Osteocyte (in vitro differentiated cells): ENCODE measurements at regions not wholly inside any gene's neighbourhood (a gene's known extent, or its start where the extent isn't known, plus 50 kb on each side); places are given as distances from the start of the nearest gene placed in this dataset.
"Not testable (repeated sequence)": the region's sequence is repeated elsewhere in the genome, so short reads cannot be mapped to it uniquely, and the experiment has no call there.

Source experiments
- DNase-seq: peaks from one replicate; pipeline ENCODE4 v3.0.0; 2021; ENCODE audit warnings: mixed read lengths; ENCODE audit not compliant: unreplicated experiment; ENCODE audit errors: extremely low spot score
- H3K27ac Mint-ChIP-seq: one replicate; pipeline ENCODE4 v1.8.0; 2021; ENCODE audit warnings: mild to moderate bottlenecking, mixed read lengths; ENCODE audit not compliant: unreplicated experiment
- H3K27me3 Mint-ChIP-seq: one replicate; pipeline ENCODE4 v1.8.0; 2021; ENCODE audit warnings: mixed read lengths; ENCODE audit not compliant: unreplicated experiment
- H3K36me3 Mint-ChIP-seq: one replicate; pipeline ENCODE4 v1.8.0; 2021; ENCODE audit warnings: mixed read lengths; ENCODE audit not compliant: unreplicated experiment
- H3K4me1 Mint-ChIP-seq: one replicate; pipeline ENCODE4 v1.8.0; 2021; ENCODE audit warnings: mixed read lengths; ENCODE audit not compliant: unreplicated experiment
- H3K4me3 Mint-ChIP-seq: one replicate; pipeline ENCODE4 v1.8.0; 2021; ENCODE audit warnings: mild to moderate bottlenecking, moderate library complexity, mixed read lengths; ENCODE audit not compliant: unreplicated experiment
- H3K9me3 Mint-ChIP-seq: one replicate; pipeline ENCODE4 v1.8.0; 2021; ENCODE audit warnings: mixed read lengths; ENCODE audit not compliant: unreplicated experiment
- CTCF ChIP-seq: fragments of 200-600 bp; sonication (generic); IDR thresholded peaks from 2 replicates; pipeline ENCODE4 v1.5.0; 2021; ENCODE audit warnings: antibody characterized with exemption, mild to moderate bottlenecking, moderate library complexity

GRCh38 chr17:28266926-28267719, 51.9 kb upstream of the TMEM97 start:
- H3K27me3 Mint-ChIP-seq = not testable (repeated sequence)

DNA sequence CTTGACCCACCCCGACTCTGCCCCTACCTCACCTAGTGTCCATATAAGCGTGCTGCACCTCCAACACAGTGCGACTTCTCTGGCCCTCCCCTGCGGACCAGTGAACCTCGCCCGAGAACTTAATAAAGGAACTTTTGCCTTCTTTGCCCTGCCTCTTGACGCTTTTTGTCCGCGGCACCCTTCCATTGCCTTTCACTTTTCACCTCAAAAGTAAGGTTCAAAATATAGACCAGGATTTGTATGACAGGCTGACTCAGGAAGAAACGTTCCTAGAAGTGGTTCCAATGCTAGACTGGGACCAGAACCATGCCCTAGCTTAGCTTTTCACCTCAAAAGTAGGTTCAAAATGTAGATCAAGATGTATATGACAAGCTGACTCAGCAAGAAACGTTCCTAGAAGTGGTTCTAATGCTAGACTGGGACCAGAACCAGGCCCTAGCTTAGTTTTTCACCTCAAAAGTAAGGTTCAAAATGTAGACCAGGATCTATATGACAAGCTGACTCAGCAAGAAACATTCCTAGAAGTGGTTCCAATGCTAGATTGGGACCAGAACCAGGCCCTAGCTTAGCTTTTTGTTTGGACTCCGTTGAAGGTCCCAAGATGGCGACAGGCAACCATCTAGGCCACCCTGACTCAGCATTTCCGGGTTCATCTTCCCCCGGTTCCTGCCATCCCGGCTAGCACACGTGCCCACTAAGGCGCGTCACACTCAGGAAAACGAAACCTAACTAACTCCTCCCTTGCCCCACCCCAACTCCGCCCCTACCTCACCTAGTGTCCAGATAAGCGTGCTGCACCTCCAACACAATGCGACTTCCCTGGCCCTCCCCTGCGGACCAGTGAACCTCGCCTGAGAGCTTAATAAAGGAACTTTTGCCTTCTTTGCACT, 51.0 kb upstream of the TMEM97 start:
- Mint-ChIP-seq H3K4me1 (peaks cover 6% of the 10 kb centered on the region), H3K27me3 (no peaks in the 10 kb centered on the region), H3K4me3 (no peak overlapping the region), H3K9me3 (peaks cover 12% of the 10 kb centered on the region), H3K36me3 (no peaks in the 10 kb centered on the region), H3K27ac (no peak overlapping the region)
- DNase-seq = no peak
- no peak for TF ChIP-seq CTCF

More at GRCh38 chr17:28266926-28267719, 51.9 kb upstream of the TMEM97 start:
- H3K36me3 Mint-ChIP-seq, DNase-seq, H3K4me3 Mint-ChIP-seq, H3K4me1 Mint-ChIP-seq, H3K27ac Mint-ChIP-seq: not testable (repeated sequence)
- H3K9me3 Mint-ChIP-seq = peaks cover 17% of the 10 kb centered on the region

DNA sequence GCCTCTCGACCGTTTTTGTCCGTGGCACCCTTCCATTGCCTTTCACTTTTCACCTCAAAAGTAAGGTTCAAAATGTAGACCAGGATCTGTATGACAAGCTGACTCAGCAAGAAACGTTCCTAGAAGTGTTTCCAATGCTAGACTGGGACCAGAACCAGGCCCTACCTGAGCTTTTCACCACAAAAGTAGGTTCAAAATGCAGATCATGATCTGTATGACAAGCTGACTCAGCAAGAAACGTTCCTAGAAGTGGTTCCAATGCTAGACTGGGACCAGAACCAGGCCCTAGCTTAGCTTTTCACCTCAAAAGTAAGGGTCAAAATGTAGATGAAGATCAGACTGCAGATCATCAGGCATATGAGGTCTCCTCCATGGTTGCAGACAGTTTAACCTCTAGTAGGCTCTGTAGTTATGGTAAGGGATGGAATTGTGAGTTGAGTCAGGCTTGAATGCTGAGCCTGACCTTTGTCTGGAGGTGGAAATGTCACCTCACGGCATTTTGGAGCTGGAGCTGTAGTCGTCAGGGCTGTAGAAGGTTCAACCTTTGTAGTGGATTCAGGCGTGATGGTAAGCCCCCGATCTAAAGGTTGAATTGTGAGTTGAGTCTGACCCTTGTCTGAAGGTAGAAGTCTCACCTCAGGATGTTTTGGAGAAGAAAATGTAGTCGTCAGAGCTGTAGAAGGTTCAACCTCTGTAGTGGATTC, 50.2 kb upstream of the TMEM97 start:
- Mint-ChIP-seq H3K27ac (no peak overlapping the region), H3K36me3 (no peaks in the 10 kb centered on the region), H3K4me3 (no peak overlapping the region), H3K27me3 (no peaks in the 10 kb centered on the region), H3K9me3 (peaks cover 12% of the 10 kb centered on the region), H3K4me1 (peaks cover 6% of the 10 kb centered on the region)
- no peak for DNase-seq
- TF ChIP-seq CTCF = no peak
